H1 (cell line): ENCODE measurements at regions not wholly inside any gene's neighbourhood (a gene's known extent, or its start where the extent isn't known, plus 50 kb on each side); places are given as distances from the start of the nearest gene placed in this dataset.
A peak's percentile ranks its signal among the peaks of the same experiment; 100 is the strongest.

Experiments
- CTCF ChIA-PET: fragments of 300-600 bp; sonication (Branson Sonifier 250); formaldehyde crosslinking; loops from one replicate; lab custom pipeline; 2021; ENCODE audit not compliant: partially characterized antibody; lab: Charles Lee
- POLR2A ChIA-PET: fragments of 300-600 bp; sonication (Branson Sonifier 250); formaldehyde crosslinking; loops from one replicate; lab custom pipeline; 2021; ENCODE audit warnings: inconsistent platforms; ENCODE audit not compliant: partially characterized antibody; lab: Charles Lee
- DNase-seq, 2 experiments: peaks; one replicate each; pipeline versions ENCODE4 v3.0.0 to v3.0.0-alpha.2; 2010 to 2022; ENCODE audit warnings: low spot score in 2 of 2, low read depth in 1 of 2, mixed read lengths in 1 of 2
- FAIRE-seq: peaks from 2 replicates; lab custom pipeline; 2011; peaks lifted over from hg19 to GRCh38; lab: Jason Lieb, UNC
- H2AFZ ChIP-seq: 2 replicates; pipeline ENCODE4 v1.8.1; 2012; ENCODE audit warnings: low read length, inconsistent platforms
- H2AK5ac ChIP-seq: 2 replicates; pipeline ENCODE4 v1.6.1; 2013; ENCODE audit warnings: low read depth, low read length
- H2BK120ac ChIP-seq: replicated peaks from 2 replicates; pipeline ENCODE3; 2013; ENCODE audit warnings: low read depth, low read length, inconsistent platforms
- H2BK12ac ChIP-seq: 2 replicates; pipeline ENCODE4 v1.6.1; 2013; ENCODE audit warnings: low read depth, low read length
- H2BK15ac ChIP-seq: 2 replicates; pipeline ENCODE4 v1.6.1; 2013; ENCODE audit warnings: low read length
- H2BK20ac ChIP-seq: 2 replicates; pipeline ENCODE4 v1.6.1; 2013; ENCODE audit warnings: low read length
- H2BK5ac ChIP-seq: 2 replicates; pipeline ENCODE4 v1.6.1; 2013; ENCODE audit warnings: low read depth, low read length
- H3K14ac ChIP-seq: 2 replicates; pipeline ENCODE4 v1.6.1; 2013; ENCODE audit warnings: inconsistent platforms; ENCODE audit not compliant: insufficient read length
- H3K18ac ChIP-seq: 2 replicates; pipeline ENCODE4 v1.6.1; 2013; ENCODE audit warnings: low read length; ENCODE audit errors: extremely low read depth
- H3K23ac ChIP-seq: 2 replicates; pipeline ENCODE4 v1.6.1; 2013; ENCODE audit warnings: inconsistent platforms; ENCODE audit not compliant: insufficient read length
- H3K23me2 ChIP-seq: 2 replicates; pipeline ENCODE4 v1.6.1; 2013; ENCODE audit warnings: low read depth, low read length
- H3K27ac ChIP-seq: 2 replicates; pipeline ENCODE4 v1.6.1; 2011; ENCODE audit warnings: low read depth, low read length, inconsistent platforms
- H3K27me3 ChIP-seq, 4 experiments: replicated peaks in 1 of 4; 1 replicate in 1 of 4; 2 replicates in 3 of 4; pipeline versions ENCODE4 v1.6.1 to v1.8.1; 2011 to 2013; ENCODE audit warnings: low read length in 3 of 4, mild to moderate bottlenecking in 3 of 4, inconsistent platforms in 2 of 4, mixed read lengths in 2 of 4, moderate library complexity in 1 of 4; ENCODE audit not compliant: control insufficient read depth in 3 of 4, insufficient read depth in 3 of 4; ENCODE audit errors: extremely low read depth in 1 of 4
- H3K36me3 ChIP-seq, 4 experiments: 2 replicates each; pipeline versions ENCODE4 v1.6.1 to v1.8.1; 2011 to 2013; ENCODE audit warnings: mild to moderate bottlenecking in 4 of 4, low read length in 3 of 4, moderate library complexity in 2 of 4, control low read depth in 1 of 4, inconsistent platforms in 1 of 4; ENCODE audit not compliant: insufficient read depth in 4 of 4, control insufficient read depth in 2 of 4
- H3K4ac ChIP-seq: replicated peaks from 2 replicates; pipeline ENCODE3; 2013; ENCODE audit warnings: low read length, low read depth, mixed read lengths, inconsistent platforms; ENCODE audit not compliant: insufficient read length
- H3K4me1 ChIP-seq, 4 experiments: replicated peaks in 1 of 4; 1 replicate in 1 of 4; 2 replicates in 3 of 4; pipeline versions ENCODE4 v1.6.1 to v1.8.1; 2011 to 2013; ENCODE audit warnings: low read length in 3 of 4, inconsistent platforms in 2 of 4, mixed read lengths in 1 of 4; ENCODE audit not compliant: insufficient read depth in 4 of 4, control insufficient read depth in 3 of 4
- H3K4me2 ChIP-seq, 2 experiments: 2 replicates each; pipeline versions ENCODE4 v1.6.1 to v1.8.1; 2011 to 2013; ENCODE audit warnings: low read depth in 2 of 2, low read length in 2 of 2, control low read depth in 1 of 2, inconsistent platforms in 1 of 2, mild to moderate bottlenecking in 1 of 2; ENCODE audit not compliant: insufficient read depth in 1 of 2
- H3K4me3 ChIP-seq, 4 experiments: fragments of 200-600, 300-600 bp in 1 of 4; sonication (generic), shearing (Covaris generic), sonication (Bioruptor Twin) in 1 of 4; 2 replicates each; pipeline versions ENCODE4 v1.5.1 to v1.8.1; 2011 to 2016; ENCODE audit warnings: low read length in 4 of 4, low read depth in 3 of 4, control low read depth in 2 of 4, inconsistent platforms in 2 of 4, mild to moderate bottlenecking in 2 of 4, mixed read lengths in 1 of 4, moderate library complexity in 1 of 4; ENCODE audit not compliant: insufficient read depth in 2 of 4; ENCODE audit errors: extremely low read depth in 1 of 4
- H3K56ac ChIP-seq: replicated peaks from 2 replicates; pipeline ENCODE3; 2013; ENCODE audit warnings: low read depth, mild to moderate bottlenecking, mixed read lengths, low read length, inconsistent platforms; ENCODE audit not compliant: insufficient read length
- H3K79me1 ChIP-seq: 2 replicates; pipeline ENCODE4 v1.6.1; 2013; ENCODE audit warnings: low read depth, low read length, control low read depth
- H3K79me2 ChIP-seq, 2 experiments: 2 replicates each; pipeline versions ENCODE4 v1.6.1 to v1.8.1; 2012 to 2013; ENCODE audit warnings: low read length in 2 of 2, mild to moderate bottlenecking in 2 of 2, inconsistent platforms in 1 of 2; ENCODE audit not compliant: insufficient read depth in 2 of 2, control insufficient read depth in 1 of 2
- H3K9ac ChIP-seq, 4 experiments: replicated peaks in 1 of 4; 1 replicate in 1 of 4; 2 replicates in 3 of 4; pipeline versions ENCODE4 v1.6.1 to v1.8.1; 2011 to 2013; ENCODE audit warnings: low read depth in 3 of 4, low read length in 3 of 4, control low read depth in 2 of 4, mild to moderate bottlenecking in 2 of 4, moderate library complexity in 2 of 4, inconsistent platforms in 1 of 4; ENCODE audit errors: extremely low read depth in 1 of 4
- H3K9me3 ChIP-seq, 2 experiments: 2 replicates each; pipeline versions ENCODE4 v1.6.1 to v1.8.1; 2012 to 2013; ENCODE audit warnings: mild to moderate bottlenecking in 2 of 2, moderate library complexity in 2 of 2, control low read depth in 1 of 2, inconsistent platforms in 1 of 2, low read depth in 1 of 2, low read length in 1 of 2, mixed read lengths in 1 of 2; ENCODE audit not compliant: insufficient read depth in 2 of 2
- H4K20me1 ChIP-seq, 2 experiments: replicated peaks in 1 of 2; 2 replicates each; pipeline versions ENCODE3 to v1.8.1; 2011 to 2013; ENCODE audit warnings: inconsistent platforms in 2 of 2, low read length in 2 of 2, mild to moderate bottlenecking in 1 of 2; ENCODE audit not compliant: insufficient read depth in 2 of 2, control insufficient read depth in 1 of 2
- H4K5ac ChIP-seq: 2 replicates; pipeline ENCODE4 v1.6.1; 2013; ENCODE audit warnings: low read length, low read depth, mixed read lengths, inconsistent platforms; ENCODE audit not compliant: insufficient read length
- H4K8ac ChIP-seq: 2 replicates; pipeline ENCODE4 v1.8.0; 2013; ENCODE audit warnings: mild to moderate bottlenecking, moderate library complexity, low read length, inconsistent platforms; ENCODE audit not compliant: insufficient read depth; ENCODE audit errors: extremely low read depth
- H4K91ac ChIP-seq: replicated peaks from 2 replicates; pipeline ENCODE3; 2013; ENCODE audit warnings: low read length, mixed read lengths, inconsistent platforms; ENCODE audit not compliant: insufficient read length
- MAFK ChIP-seq: IDR thresholded peaks from 2 replicates; pipeline ENCODE4 v1.6.1; 2012; ENCODE audit warnings: low read depth, mild to moderate bottlenecking, improper control_type of control experiment, low read length
- NANOG ChIP-seq: IDR thresholded peaks from 2 replicates; pipeline ENCODE4 v1.6.1; 2011; ENCODE audit warnings: low read length, low read depth, mild to moderate bottlenecking, inconsistent platforms; ENCODE audit not compliant: insufficient read depth, poor library complexity, severe bottlenecking
- NRF1 ChIP-seq: IDR thresholded peaks from 2 replicates; pipeline ENCODE4 v1.6.1; 2011; ENCODE audit warnings: mild to moderate bottlenecking, low read depth, low read length, improper control_type of control experiment
- PHF8 ChIP-seq: fragments of 200-600 bp; sonication (generic); conservative IDR thresholded peaks from 2 replicates; pipeline ENCODE4 v1.7.1; 2012; ENCODE audit warnings: low read depth, mild to moderate bottlenecking, inconsistent platforms, low read length, moderate library complexity
- RNF2 ChIP-seq: fragments of 200-900, 300-1000 bp; sonication (generic); IDR thresholded peaks from 2 replicates; pipeline ENCODE4 v1.7.1; 2016; ENCODE audit warnings: borderline replicate concordance, low read depth, mild to moderate bottlenecking, antibody characterized with exemption, low read length; ENCODE audit not compliant: poor library complexity, severe bottlenecking; ENCODE audit errors: missing control alignments
- RXRA ChIP-seq: IDR thresholded peaks from 2 replicates; pipeline ENCODE4 v1.6.1; 2011; ENCODE audit warnings: low read depth, mild to moderate bottlenecking, low read length, moderate library complexity; ENCODE audit not compliant: insufficient read depth
- SIX5 ChIP-seq: IDR thresholded peaks from 2 replicates; pipeline ENCODE4 v1.6.1; 2011; ENCODE audit warnings: mild to moderate bottlenecking, low read depth, low read length
- WGBS, 2 experiments: shearing (Covaris generic) in 1 of 2; methylation state at CpG; one replicate each; pipeline versions ENCODE4 v1.1.6 to v1.1.7; 2013 to 2015; ENCODE audit warnings: low lambda C conversion rate in 2 of 2, mixed read lengths in 2 of 2, inconsistent platforms in 1 of 2, low coverage in 1 of 2, missing lambda C conversion rate in 1 of 2; ENCODE audit not compliant: insufficient replicate concordance in 2 of 2, insufficient coverage in 1 of 2, insufficient read length in 1 of 2; ENCODE audit errors: extremely low coverage in 1 of 2, missing lambda C conversion rate in 1 of 2; 5-methylcytosine and 5-hydroxymethylcytosine counted together

GRCh38 chr7:91661727-91662126 is 218.8 kb downstream of the MTERF1 start:
- Histone ChIP-seq H4K20me1 (no peaks in the 10 kb centered on the region), H2BK15ac (no peak overlapping the region), H3K9me3 (no peaks in the 10 kb centered on the region), H3K4me3 (no peak overlapping the region), H3K4me2 (no peak overlapping the region), H2BK12ac (no peak overlapping the region), H3K9ac (no peak overlapping the region), H3K27me3 (no peaks in the 10 kb centered on the region), H4K8ac (no peak overlapping the region), H3K23me2 (no peaks in the 10 kb centered on the region), H3K23ac (no peak overlapping the region), H3K27ac (no peak overlapping the region), H3K79me2 (no peaks in the 10 kb centered on the region), H3K14ac (no peak overlapping the region), H3K56ac (no peak overlapping the region), H3K36me3 (no peaks in the 10 kb centered on the region), H2BK120ac (no peak overlapping the region), H4K91ac (no peak overlapping the region), H2AFZ (no peak overlapping the region), H3K79me1 (no peaks in the 10 kb centered on the region), H2AK5ac (no peak overlapping the region), H3K18ac (no peak overlapping the region), H3K4me1 (no peaks in the 10 kb centered on the region), H2BK5ac (no peak overlapping the region), H3K4ac (no peak overlapping the region), H4K5ac (no peak overlapping the region), H2BK20ac (no peak overlapping the region)
- 84% methylated on average over 4 of the region's 4 CpGs; no CpG with 5 or more reads in 1 of the 2 experiments for WGBS, 2 experiments
- CTCF ChIA-PET = interaction anchor here (1.6 kb wide), 1 partner anchor 9 kb away, joined by 3 read pairs; no protein-coding TSS in a partner anchor
- DNase-seq = no peak
- TF ChIP-seq RXRA = no peak
- TF ChIP-seq SIX5 = no peak
- no peak for TF ChIP-seq NANOG
- TF ChIP-seq MAFK = peak; percentile 96
- TF ChIP-seq PHF8 = no peak
- no peak for TF ChIP-seq NRF1
- no peak for TF ChIP-seq RNF2
- no peak for FAIRE-seq
- POLR2A ChIA-PET = no interaction called here
